ENCODE measurements at regions not wholly inside any gene's neighbourhood (a gene's known extent, or its start where the extent isn't known, plus 50 kb on each side); places are given as distances from the start of the nearest gene placed in this dataset.

GRCh38 chr3:117786349-117786748, 1076.8 kb downstream of the TUSC7 start:
- TF ChIP-seq CTCF (IDR thresholded peaks at IDR 0.05) (no peak), POLR2A (IDR thresholded peaks at IDR 0.05) (no peak)
